C4-2B (cell line): ENCODE measurements at regions not wholly inside any gene's neighbourhood (a gene's known extent, or its start where the extent isn't known, plus 50 kb on each side); places are given as distances from the start of the nearest gene placed in this dataset.

Experiments
- H3K27ac ChIP-seq: fragments of 450-650 bp; 2 replicates; pipeline ENCODE4 v1.5.1; 2017
- ZFX ChIP-seq: fragments of 450-650 bp; IDR thresholded peaks from 2 replicates; pipeline ENCODE4 v1.6.1; 2017
- TF ChIP-seq, protein P1 (sequence below): fragments of 450-650 bp; conservative IDR thresholded peaks from 2 replicates; pipeline ENCODE4 v1.5.1; 2017; ENCODE audit warnings: mild to moderate bottlenecking

DNA sequence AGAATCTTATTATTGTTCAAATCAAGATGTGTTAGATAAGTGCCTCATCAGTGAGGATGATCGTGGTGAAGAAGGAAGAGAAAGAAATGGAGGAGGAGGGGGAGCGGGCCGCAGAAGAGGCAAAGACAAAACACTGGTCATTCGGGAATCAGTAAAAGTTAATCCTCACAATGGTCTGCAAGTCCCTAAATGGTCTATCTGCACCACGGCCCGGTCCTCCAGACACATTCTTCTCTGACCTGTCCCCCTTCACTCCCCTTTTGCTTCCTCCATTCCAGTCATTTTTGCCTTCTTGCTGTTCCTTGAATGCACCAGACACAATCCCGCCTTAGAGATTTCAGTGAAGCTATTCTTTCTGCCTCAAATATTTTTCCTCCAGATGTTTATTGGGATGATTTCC lies 240.1 kb upstream of the ADGRL2 start:
- TF ChIP-seq ZFX = no peak
- TF ChIP-seq, protein P1, sequence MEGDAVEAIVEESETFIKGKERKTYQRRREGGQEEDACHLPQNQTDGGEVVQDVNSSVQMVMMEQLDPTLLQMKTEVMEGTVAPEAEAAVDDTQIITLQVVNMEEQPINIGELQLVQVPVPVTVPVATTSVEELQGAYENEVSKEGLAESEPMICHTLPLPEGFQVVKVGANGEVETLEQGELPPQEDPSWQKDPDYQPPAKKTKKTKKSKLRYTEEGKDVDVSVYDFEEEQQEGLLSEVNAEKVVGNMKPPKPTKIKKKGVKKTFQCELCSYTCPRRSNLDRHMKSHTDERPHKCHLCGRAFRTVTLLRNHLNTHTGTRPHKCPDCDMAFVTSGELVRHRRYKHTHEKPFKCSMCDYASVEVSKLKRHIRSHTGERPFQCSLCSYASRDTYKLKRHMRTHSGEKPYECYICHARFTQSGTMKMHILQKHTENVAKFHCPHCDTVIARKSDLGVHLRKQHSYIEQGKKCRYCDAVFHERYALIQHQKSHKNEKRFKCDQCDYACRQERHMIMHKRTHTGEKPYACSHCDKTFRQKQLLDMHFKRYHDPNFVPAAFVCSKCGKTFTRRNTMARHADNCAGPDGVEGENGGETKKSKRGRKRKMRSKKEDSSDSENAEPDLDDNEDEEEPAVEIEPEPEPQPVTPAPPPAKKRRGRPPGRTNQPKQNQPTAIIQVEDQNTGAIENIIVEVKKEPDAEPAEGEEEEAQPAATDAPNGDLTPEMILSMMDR = no peak
- H3K27ac ChIP-seq = no peak overlapping the region

DNA sequence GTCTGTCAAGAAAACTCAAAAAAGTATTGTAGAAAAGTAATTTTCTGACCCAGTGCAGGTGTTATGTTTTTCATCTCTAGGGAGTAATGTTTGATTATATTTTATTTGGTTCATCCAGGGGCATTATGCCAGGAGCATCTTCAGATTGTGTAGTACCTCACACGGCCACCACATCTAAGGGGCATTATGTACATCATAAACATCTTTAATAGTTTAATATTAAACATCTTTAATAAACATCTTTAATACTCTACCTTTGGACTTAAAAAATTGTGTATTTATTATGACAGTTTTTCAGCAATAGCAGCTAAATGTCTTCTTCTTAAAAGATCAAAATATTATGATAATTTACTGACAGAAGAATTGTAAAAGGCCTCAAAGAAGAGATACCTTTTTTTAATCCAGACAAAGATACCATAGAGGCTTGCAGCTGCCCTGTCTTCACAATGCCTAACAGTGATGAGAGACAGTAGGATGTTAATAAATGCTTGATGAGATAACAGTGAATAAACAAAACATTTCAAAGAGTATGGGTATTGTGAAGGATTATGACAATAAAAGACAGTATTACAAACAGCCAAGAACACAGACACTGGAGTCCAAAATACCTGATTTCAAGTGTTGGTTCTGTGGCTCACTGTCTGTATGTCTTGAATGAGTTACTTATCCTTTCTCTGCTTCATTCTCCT lies 240.9 kb upstream of the ADGRL2 start:
- no peak for TF ChIP-seq ZFX
- TF ChIP-seq, protein P1 = peak; percentile 68
- H3K27ac ChIP-seq = no peak overlapping the region

DNA sequence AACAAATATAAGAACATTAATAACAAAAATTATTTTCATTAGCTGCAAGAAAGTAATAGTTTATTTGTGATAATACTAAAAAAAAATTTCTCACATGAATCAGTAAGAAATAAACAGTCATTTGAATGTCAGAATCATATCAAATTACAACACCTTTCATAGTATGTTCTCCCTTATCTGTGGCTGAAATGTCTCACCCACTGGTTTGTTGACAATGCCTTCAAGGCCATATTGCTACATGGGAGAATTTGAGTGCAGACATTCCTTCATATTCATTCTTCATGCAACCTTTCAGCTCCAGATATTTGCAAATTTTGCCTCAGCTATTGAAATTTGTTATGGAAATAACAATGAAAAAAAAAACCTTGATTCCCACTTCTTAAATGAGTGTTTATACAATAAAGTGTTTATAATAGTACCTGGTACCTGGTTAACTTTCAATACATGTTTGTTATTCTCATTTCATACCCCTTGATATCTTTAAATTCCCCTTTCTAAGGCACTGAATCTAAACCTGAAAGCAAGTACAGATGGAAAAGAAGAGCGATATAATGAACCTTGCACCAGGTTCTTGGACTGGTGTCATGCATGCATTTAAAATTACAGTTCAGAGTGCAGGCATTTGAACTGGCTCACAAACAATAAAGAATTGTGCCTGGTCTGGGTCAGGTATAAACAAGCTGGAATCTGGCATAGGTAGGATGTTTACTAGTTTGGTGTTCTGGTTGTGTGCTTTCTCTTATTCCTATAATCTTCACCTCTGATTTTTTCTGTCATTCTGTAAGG lies 242.2 kb upstream of the ADGRL2 start:
- TF ChIP-seq, protein P1 = no peak
- TF ChIP-seq ZFX = no peak
- H3K27ac ChIP-seq = no peak overlapping the region

DNA sequence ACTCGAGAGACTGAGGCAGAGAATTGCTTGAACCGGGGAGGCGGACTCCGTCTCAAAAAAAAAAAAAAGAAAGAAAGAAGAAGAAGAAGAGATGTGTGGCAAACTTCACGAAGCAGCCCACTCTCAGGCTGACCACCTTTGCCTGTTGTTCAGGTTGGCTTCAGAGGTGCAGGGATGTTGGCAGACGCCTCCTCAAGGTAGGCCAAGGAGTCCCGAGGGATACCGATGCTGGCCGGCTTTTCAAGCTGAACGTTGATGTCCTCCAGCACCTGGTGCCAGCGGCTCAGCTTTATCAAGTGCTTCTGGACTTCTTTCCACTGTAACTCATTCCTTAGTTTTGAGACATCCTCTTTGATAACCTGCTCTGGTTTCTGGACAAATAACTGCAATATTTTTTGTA lies 243.8 kb upstream of the ADGRL2 start:
- no peak overlapping the region for H3K27ac ChIP-seq
- no peak for TF ChIP-seq ZFX

DNA sequence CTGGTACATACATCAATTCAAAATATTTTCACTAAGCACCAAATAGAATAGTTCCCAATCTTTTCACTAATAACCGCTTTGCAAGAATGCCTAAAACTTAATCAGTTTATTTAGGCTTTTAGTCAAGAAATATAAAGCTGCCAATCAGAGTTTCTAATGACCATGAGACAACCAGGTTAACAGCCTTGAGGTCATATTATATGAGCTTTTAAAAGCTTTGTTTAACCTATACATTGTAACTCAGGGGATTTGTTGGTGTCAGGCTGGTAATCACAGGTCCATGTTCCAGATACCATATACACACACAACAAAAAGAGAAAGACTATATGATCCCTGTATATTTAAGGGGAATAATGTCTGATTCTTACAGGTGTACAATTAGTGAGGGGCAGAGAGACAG lies 246.2 kb upstream of the ADGRL2 start:
- no peak overlapping the region for H3K27ac ChIP-seq
- TF ChIP-seq, protein P1 = no peak
- TF ChIP-seq ZFX = no peak

DNA sequence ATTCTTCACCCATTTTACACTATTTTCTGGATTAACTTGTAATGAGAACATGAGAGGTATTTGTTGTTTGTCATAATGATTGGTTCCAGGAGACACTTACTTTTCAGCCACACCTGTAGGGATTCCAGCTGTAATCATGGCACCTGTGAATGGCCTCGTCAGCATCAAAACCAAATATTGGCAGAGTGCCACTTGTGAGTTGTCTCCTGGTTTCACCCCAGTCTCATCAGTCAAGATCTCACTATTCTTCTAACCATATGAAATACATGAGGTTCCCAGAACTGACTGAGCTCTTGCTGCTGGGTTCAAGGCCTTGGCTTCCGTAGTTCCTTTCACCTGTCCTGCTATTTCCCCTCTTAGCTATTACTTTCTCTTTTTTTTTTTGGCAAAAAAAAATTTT lies 246.6 kb upstream of the ADGRL2 start:
- TF ChIP-seq, protein P1 = no peak
- no peak for TF ChIP-seq ZFX
- no peak overlapping the region for H3K27ac ChIP-seq

DNA sequence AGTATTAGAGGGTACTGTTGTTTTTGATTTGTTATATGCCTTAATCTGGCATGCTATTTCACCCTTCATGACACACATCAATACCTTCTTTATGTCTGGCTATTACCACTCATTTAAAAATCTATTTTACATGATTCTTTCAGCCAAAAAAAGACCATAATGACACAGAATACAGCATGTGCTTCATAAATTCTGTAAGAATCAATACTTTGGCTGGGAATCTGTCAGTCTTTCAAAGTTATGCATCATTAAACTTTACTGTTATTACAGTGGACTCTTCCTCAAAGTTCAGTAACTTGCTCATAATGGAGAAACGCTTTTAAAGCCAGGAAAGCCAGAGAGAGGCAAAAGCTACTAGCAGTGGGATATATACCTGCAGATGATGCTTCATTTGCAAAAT lies 247.2 kb upstream of the ADGRL2 start:
- TF ChIP-seq ZFX = no peak
- TF ChIP-seq, protein P1 = no peak
- no peak overlapping the region for H3K27ac ChIP-seq

DNA sequence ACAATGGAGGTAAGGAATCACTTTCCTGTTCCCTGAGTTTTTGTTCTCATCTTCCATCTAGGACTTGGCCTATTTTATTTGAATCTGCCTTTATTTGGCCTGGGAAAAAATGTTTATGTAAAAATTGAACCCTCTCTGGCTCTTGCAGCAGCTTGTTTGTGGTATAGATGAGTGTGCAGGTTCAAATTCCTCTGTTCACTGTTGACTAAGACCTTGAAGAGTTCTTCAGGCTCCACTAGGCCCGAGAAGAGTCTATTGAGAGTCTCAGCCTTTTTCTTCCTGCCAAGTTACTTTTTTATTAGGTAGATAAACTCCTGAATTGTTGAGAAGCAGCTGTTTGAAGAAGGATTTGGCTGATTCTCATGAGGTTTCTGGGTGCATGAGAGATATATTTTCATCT lies 248.8 kb upstream of the ADGRL2 start:
- TF ChIP-seq ZFX = no peak
- TF ChIP-seq, protein P1 = no peak
- no peak overlapping the region for H3K27ac ChIP-seq
